HG02852 (cell line): ENCODE measurements at regions not wholly inside any gene's neighbourhood (a gene's known extent, or its start where the extent isn't known, plus 50 kb on each side); places are given as distances from the start of the nearest gene placed in this dataset.
"Not testable (repeated sequence)": the region's sequence is repeated elsewhere in the genome, so short reads cannot be mapped to it uniquely, and the experiment has no call there.

ENCODE experiments used
- ATAC-seq: cut with Tn5 transposase; IDR thresholded peaks from one replicate; pipeline ENCODE4 v1.9.1; 2021; ENCODE audit warnings: mild to moderate bottlenecking, moderate library complexity; ENCODE audit not compliant: unreplicated experiment

GRCh38 chr12:13404631-13405473, 208.3 kb downstream of the EMP1 start:
- no peak for ATAC-seq

GRCh38 chr12:13404111-13404628, 207.6 kb downstream of the EMP1 start:
- no peak for ATAC-seq

- not testable (repeated sequence) for ATAC-seq
Observed at GRCh38 chr12:13391375-13391774, 194.8 kb downstream of the EMP1 start.

GRCh38 chr12:13390918-13391317, 194.4 kb downstream of the EMP1 start:
- ATAC-seq, result no peak

- ATAC-seq, result no peak
Observed at GRCh38 chr12:13390381-13390861, 193.9 kb downstream of the EMP1 start.

GRCh38 chr12:13387101-13387500, 190.6 kb downstream of the EMP1 start:
- ATAC-seq, result no peak

GRCh38 chr12:13386323-13387039, 190.0 kb downstream of the EMP1 start:
- ATAC-seq, result no peak

GRCh38 chr12:13383379-13383778, 186.9 kb downstream of the EMP1 start:
- ATAC-seq, result no peak

GRCh38 chr12:13380297-13380696, 183.8 kb downstream of the EMP1 start:
- ATAC-seq, result no peak

GRCh38 chr12:13379531-13380188, 183.1 kb downstream of the EMP1 start:
- no peak for ATAC-seq

GRCh38 chr12:13377698-13378097, 181.2 kb downstream of the EMP1 start:
- ATAC-seq, result no peak

GRCh38 chr12:13376610-13377373, 180.3 kb downstream of the EMP1 start:
- ATAC-seq, result no peak

- no peak for ATAC-seq
Observed at GRCh38 chr12:13375583-13376345, 179.2 kb downstream of the EMP1 start.

GRCh38 chr12:13374793-13375192, 178.3 kb downstream of the EMP1 start:
- no peak for ATAC-seq

GRCh38 chr12:13373803-13374202, 177.3 kb downstream of the EMP1 start:
- ATAC-seq, result no peak

- ATAC-seq, result no peak
Observed at GRCh38 chr12:13373131-13373530, 176.6 kb downstream of the EMP1 start.

- ATAC-seq, result no peak
Observed at GRCh38 chr12:13372386-13372785, 175.9 kb downstream of the EMP1 start.

- ATAC-seq, result no peak
Observed at GRCh38 chr12:13371797-13372196, 175.3 kb downstream of the EMP1 start.

- ATAC-seq, result no peak
Observed at GRCh38 chr12:13371367-13371766, 174.8 kb downstream of the EMP1 start.
